ENCODE measurements at regions not wholly inside any gene's neighbourhood (a gene's known extent, or its start where the extent isn't known, plus 50 kb on each side); places are given as distances from the start of the nearest gene placed in this dataset.

GRCh38 chr19:30183807-30184490 is 188.2 kb upstream of the ZNF536 start:
- TF ChIP-seq TEAD4 (IDR thresholded peaks at IDR 0.05; ENCODE audit: low read depth, low read length) (no peak), POLR2AphosphoS5 (IDR thresholded peaks at IDR 0.05; ENCODE audit: low read depth, low read length) (no peak), GABPA (IDR thresholded peaks at IDR 0.05; ENCODE audit: borderline replicate concordance, insufficient read depth, low read length) (no peak), RFX5 (IDR thresholded peaks at IDR 0.05; ENCODE audit: borderline replicate concordance, low read depth, low read length) (no peak), CEBPB (IDR thresholded peaks at IDR 0.05; ENCODE audit: low read depth, low read length) (no peak), CHD2 (IDR thresholded peaks at IDR 0.05; ENCODE audit: low read length) (no peak), CTCF (IDR thresholded peaks at IDR 0.05; ENCODE audit: control extremely low read depth in 1 of 3, insufficient read depth in 1 of 3, low read depth in 1 of 3, low read length in 3 of 3) (no peak), TCF12 (IDR thresholded peaks at IDR 0.05; ENCODE audit: low read depth, low read length) (no peak)

Data from H1 (cell line).